Caki2 (cell line): ENCODE measurements at regions not wholly inside any gene's neighbourhood (a gene's known extent, or its start where the extent isn't known, plus 50 kb on each side); places are given as distances from the start of the nearest gene placed in this dataset.

Experiments
- DNase-seq: peaks from one replicate; pipeline ENCODE4 v3.0.0-alpha.2; 2015; ENCODE audit warnings: low read depth
- in situ Hi-C: cut with HindIII; loops from 2 replicates; pipeline ENCODE4 v1.10.0; 2016; ENCODE audit warnings: low sequenced_read_pairs, low pct_unique_long_range_greater_than_20kb, mixed read lengths

DNA sequence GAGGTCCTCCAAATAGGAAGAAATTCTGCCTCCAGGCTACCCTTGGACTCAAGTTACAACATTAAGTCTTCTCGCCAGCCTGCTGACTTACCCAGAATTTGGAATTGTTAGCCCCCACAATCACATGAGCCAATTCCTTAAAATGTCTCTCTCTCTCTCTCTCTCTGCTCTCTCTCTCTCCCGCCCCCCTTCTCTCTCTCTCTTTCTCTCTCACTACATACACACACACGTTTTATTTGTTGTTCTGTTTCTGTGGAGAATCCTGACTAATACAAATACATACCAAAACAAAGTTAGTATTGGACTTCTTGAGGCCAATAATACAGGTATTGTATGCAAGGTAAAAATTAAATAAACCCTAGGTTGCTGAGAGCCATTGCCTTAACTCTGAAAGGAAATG is 72.1 kb downstream of the TNFSF18 start:
- DNase-seq, result no peak
- in situ Hi-C loops, result no loop called here

DNA sequence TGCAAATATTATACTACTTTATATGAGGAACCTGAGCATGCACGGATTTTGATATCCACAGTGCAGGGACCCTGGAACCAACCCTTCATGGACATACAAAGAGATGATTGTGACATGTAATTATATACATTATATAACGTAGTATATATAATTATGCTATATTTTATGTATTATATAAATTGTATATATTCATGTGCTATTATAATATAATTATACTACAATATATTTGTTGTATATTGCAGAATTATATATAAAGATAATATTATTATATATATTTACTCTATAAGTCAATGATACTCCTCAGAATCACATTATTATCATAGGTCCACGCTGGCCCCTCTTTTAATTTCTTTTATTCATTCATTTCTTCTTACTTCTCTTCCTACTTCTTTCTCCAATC is 70.9 kb downstream of the TNFSF18 start:
- in situ Hi-C loops, result no loop called here
- no peak for DNase-seq

DNA sequence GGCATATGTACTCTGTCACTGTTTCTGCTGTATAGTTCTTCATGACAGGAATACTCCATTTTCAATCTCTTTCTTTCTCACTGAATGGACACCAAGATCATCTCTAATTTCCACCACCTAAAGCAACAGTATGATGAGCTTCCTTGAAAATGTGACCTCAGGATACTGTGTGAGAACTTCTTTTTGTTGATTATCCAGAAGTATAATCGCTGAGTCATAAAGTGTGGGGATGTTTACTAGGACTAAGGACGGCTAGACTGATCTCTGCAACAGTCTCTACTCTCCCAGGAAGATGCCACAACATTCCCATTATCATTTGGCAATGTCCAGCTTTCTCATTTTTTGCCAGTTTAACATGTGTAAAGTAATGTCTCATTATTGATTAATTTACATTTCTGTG is 70.3 kb downstream of the TNFSF18 start:
- in situ Hi-C loops, result no loop called here
- DNase-seq, result peak; percentile 41

DNA sequence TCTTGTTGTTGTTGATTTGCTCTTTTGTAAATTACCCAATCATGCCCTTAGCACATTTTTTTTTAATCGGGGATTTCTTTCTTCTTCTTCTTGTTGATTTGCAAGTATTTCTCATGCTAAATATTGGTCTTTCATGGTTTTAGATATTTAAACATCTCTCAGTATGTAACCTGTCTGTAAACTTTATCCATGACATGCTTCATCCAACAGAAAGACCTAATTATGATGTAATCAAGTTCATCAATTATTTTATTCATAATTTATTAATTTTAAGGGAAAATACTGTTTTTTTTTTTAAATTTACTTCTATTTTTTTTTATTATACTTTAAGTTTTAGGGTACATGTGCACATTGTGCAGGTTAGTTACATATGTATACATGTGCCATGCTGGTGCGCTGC is 69.8 kb downstream of the TNFSF18 start:
- in situ Hi-C loops, result no loop called here
- no peak for DNase-seq
